H1 (cell line): ENCODE measurements at regions not wholly inside any gene's neighbourhood (a gene's known extent, or its start where the extent isn't known, plus 50 kb on each side); places are given as distances from the start of the nearest gene placed in this dataset.

Source experiments
- CTCF ChIA-PET: fragments of 300-600 bp; sonication (Branson Sonifier 250); formaldehyde crosslinking; loops from one replicate; lab custom pipeline; 2021; ENCODE audit not compliant: partially characterized antibody; lab: Charles Lee
- POLR2A ChIA-PET: fragments of 300-600 bp; sonication (Branson Sonifier 250); formaldehyde crosslinking; loops from one replicate; lab custom pipeline; 2021; ENCODE audit warnings: inconsistent platforms; ENCODE audit not compliant: partially characterized antibody; lab: Charles Lee
- DNase-seq, 2 experiments: peaks; one replicate each; pipeline versions ENCODE4 v3.0.0 to v3.0.0-alpha.2; 2010 to 2022; ENCODE audit warnings: low spot score in 2 of 2, low read depth in 1 of 2, mixed read lengths in 1 of 2
- FAIRE-seq: peaks from 2 replicates; lab custom pipeline; 2011; peaks lifted over from hg19 to GRCh38; lab: Jason Lieb, UNC
- H2AFZ ChIP-seq: 2 replicates; pipeline ENCODE4 v1.8.1; 2012; ENCODE audit warnings: low read length, inconsistent platforms
- H2AK5ac ChIP-seq: 2 replicates; pipeline ENCODE4 v1.6.1; 2013; ENCODE audit warnings: low read depth, low read length
- H2BK120ac ChIP-seq: replicated peaks from 2 replicates; pipeline ENCODE3; 2013; ENCODE audit warnings: low read depth, low read length, inconsistent platforms
- H2BK12ac ChIP-seq: 2 replicates; pipeline ENCODE4 v1.6.1; 2013; ENCODE audit warnings: low read depth, low read length
- H2BK15ac ChIP-seq: 2 replicates; pipeline ENCODE4 v1.6.1; 2013; ENCODE audit warnings: low read length
- H2BK20ac ChIP-seq: 2 replicates; pipeline ENCODE4 v1.6.1; 2013; ENCODE audit warnings: low read length
- H2BK5ac ChIP-seq: 2 replicates; pipeline ENCODE4 v1.6.1; 2013; ENCODE audit warnings: low read depth, low read length
- H3K14ac ChIP-seq: 2 replicates; pipeline ENCODE4 v1.6.1; 2013; ENCODE audit warnings: inconsistent platforms; ENCODE audit not compliant: insufficient read length
- H3K18ac ChIP-seq: 2 replicates; pipeline ENCODE4 v1.6.1; 2013; ENCODE audit warnings: low read length; ENCODE audit errors: extremely low read depth
- H3K23ac ChIP-seq: 2 replicates; pipeline ENCODE4 v1.6.1; 2013; ENCODE audit warnings: inconsistent platforms; ENCODE audit not compliant: insufficient read length
- H3K23me2 ChIP-seq: 2 replicates; pipeline ENCODE4 v1.6.1; 2013; ENCODE audit warnings: low read depth, low read length
- H3K27ac ChIP-seq: 2 replicates; pipeline ENCODE4 v1.6.1; 2011; ENCODE audit warnings: low read depth, low read length, inconsistent platforms
- H3K27me3 ChIP-seq, 4 experiments: replicated peaks in 1 of 4; 1 replicate in 1 of 4; 2 replicates in 3 of 4; pipeline versions ENCODE4 v1.6.1 to v1.8.1; 2011 to 2013; ENCODE audit warnings: low read length in 3 of 4, mild to moderate bottlenecking in 3 of 4, inconsistent platforms in 2 of 4, mixed read lengths in 2 of 4, moderate library complexity in 1 of 4; ENCODE audit not compliant: control insufficient read depth in 3 of 4, insufficient read depth in 3 of 4; ENCODE audit errors: extremely low read depth in 1 of 4
- H3K36me3 ChIP-seq, 4 experiments: 2 replicates each; pipeline versions ENCODE4 v1.6.1 to v1.8.1; 2011 to 2013; ENCODE audit warnings: mild to moderate bottlenecking in 4 of 4, low read length in 3 of 4, moderate library complexity in 2 of 4, control low read depth in 1 of 4, inconsistent platforms in 1 of 4; ENCODE audit not compliant: insufficient read depth in 4 of 4, control insufficient read depth in 2 of 4
- H3K4ac ChIP-seq: replicated peaks from 2 replicates; pipeline ENCODE3; 2013; ENCODE audit warnings: low read length, low read depth, mixed read lengths, inconsistent platforms; ENCODE audit not compliant: insufficient read length
- H3K4me1 ChIP-seq, 4 experiments: replicated peaks in 1 of 4; 1 replicate in 1 of 4; 2 replicates in 3 of 4; pipeline versions ENCODE4 v1.6.1 to v1.8.1; 2011 to 2013; ENCODE audit warnings: low read length in 3 of 4, inconsistent platforms in 2 of 4, mixed read lengths in 1 of 4; ENCODE audit not compliant: insufficient read depth in 4 of 4, control insufficient read depth in 3 of 4
- H3K4me2 ChIP-seq, 2 experiments: 2 replicates each; pipeline versions ENCODE4 v1.6.1 to v1.8.1; 2011 to 2013; ENCODE audit warnings: low read depth in 2 of 2, low read length in 2 of 2, control low read depth in 1 of 2, inconsistent platforms in 1 of 2, mild to moderate bottlenecking in 1 of 2; ENCODE audit not compliant: insufficient read depth in 1 of 2
- H3K4me3 ChIP-seq, 4 experiments: fragments of 200-600, 300-600 bp in 1 of 4; sonication (generic), shearing (Covaris generic), sonication (Bioruptor Twin) in 1 of 4; 2 replicates each; pipeline versions ENCODE4 v1.5.1 to v1.8.1; 2011 to 2016; ENCODE audit warnings: low read length in 4 of 4, low read depth in 3 of 4, control low read depth in 2 of 4, inconsistent platforms in 2 of 4, mild to moderate bottlenecking in 2 of 4, mixed read lengths in 1 of 4, moderate library complexity in 1 of 4; ENCODE audit not compliant: insufficient read depth in 2 of 4; ENCODE audit errors: extremely low read depth in 1 of 4
- H3K56ac ChIP-seq: replicated peaks from 2 replicates; pipeline ENCODE3; 2013; ENCODE audit warnings: low read depth, mild to moderate bottlenecking, mixed read lengths, low read length, inconsistent platforms; ENCODE audit not compliant: insufficient read length
- H3K79me1 ChIP-seq: 2 replicates; pipeline ENCODE4 v1.6.1; 2013; ENCODE audit warnings: low read depth, low read length, control low read depth
- H3K79me2 ChIP-seq, 2 experiments: 2 replicates each; pipeline versions ENCODE4 v1.6.1 to v1.8.1; 2012 to 2013; ENCODE audit warnings: low read length in 2 of 2, mild to moderate bottlenecking in 2 of 2, inconsistent platforms in 1 of 2; ENCODE audit not compliant: insufficient read depth in 2 of 2, control insufficient read depth in 1 of 2
- H3K9ac ChIP-seq, 4 experiments: replicated peaks in 1 of 4; 1 replicate in 1 of 4; 2 replicates in 3 of 4; pipeline versions ENCODE4 v1.6.1 to v1.8.1; 2011 to 2013; ENCODE audit warnings: low read depth in 3 of 4, low read length in 3 of 4, control low read depth in 2 of 4, mild to moderate bottlenecking in 2 of 4, moderate library complexity in 2 of 4, inconsistent platforms in 1 of 4; ENCODE audit errors: extremely low read depth in 1 of 4
- H3K9me3 ChIP-seq, 2 experiments: 2 replicates each; pipeline versions ENCODE4 v1.6.1 to v1.8.1; 2012 to 2013; ENCODE audit warnings: mild to moderate bottlenecking in 2 of 2, moderate library complexity in 2 of 2, control low read depth in 1 of 2, inconsistent platforms in 1 of 2, low read depth in 1 of 2, low read length in 1 of 2, mixed read lengths in 1 of 2; ENCODE audit not compliant: insufficient read depth in 2 of 2
- H4K20me1 ChIP-seq, 2 experiments: replicated peaks in 1 of 2; 2 replicates each; pipeline versions ENCODE3 to v1.8.1; 2011 to 2013; ENCODE audit warnings: inconsistent platforms in 2 of 2, low read length in 2 of 2, mild to moderate bottlenecking in 1 of 2; ENCODE audit not compliant: insufficient read depth in 2 of 2, control insufficient read depth in 1 of 2
- H4K5ac ChIP-seq: 2 replicates; pipeline ENCODE4 v1.6.1; 2013; ENCODE audit warnings: low read length, low read depth, mixed read lengths, inconsistent platforms; ENCODE audit not compliant: insufficient read length
- H4K8ac ChIP-seq: 2 replicates; pipeline ENCODE4 v1.8.0; 2013; ENCODE audit warnings: mild to moderate bottlenecking, moderate library complexity, low read length, inconsistent platforms; ENCODE audit not compliant: insufficient read depth; ENCODE audit errors: extremely low read depth
- H4K91ac ChIP-seq: replicated peaks from 2 replicates; pipeline ENCODE3; 2013; ENCODE audit warnings: low read length, mixed read lengths, inconsistent platforms; ENCODE audit not compliant: insufficient read length
- CTCF ChIP-seq, 3 experiments: IDR thresholded peaks; 1 replicate in 2 of 3; 2 replicates in 1 of 3; pipeline versions ENCODE4 v1.5.1 to v1.6.1; 2011; ENCODE audit warnings: low read length in 3 of 3, mild to moderate bottlenecking in 3 of 3, inconsistent platforms in 2 of 3, low read depth in 1 of 3, moderate library complexity in 1 of 3; ENCODE audit not compliant: insufficient read depth in 1 of 3; ENCODE audit errors: control extremely low read depth in 1 of 3
- FOSL1 ChIP-seq: IDR thresholded peaks from 2 replicates; pipeline ENCODE4 v1.6.1; 2011; ENCODE audit warnings: mild to moderate bottlenecking, low read depth, low read length, moderate library complexity; ENCODE audit not compliant: insufficient read depth
- TAF7 ChIP-seq: optimal IDR thresholded peaks from 2 replicates; pipeline ENCODE3; 2011; ENCODE audit warnings: low read depth, mild to moderate bottlenecking, inconsistent platforms, low read length, moderate library complexity, borderline replicate concordance
- TCF12 ChIP-seq: IDR thresholded peaks from 2 replicates; pipeline ENCODE4 v1.6.1; 2011; ENCODE audit warnings: low read depth, mild to moderate bottlenecking, low read length

GRCh38 chr11:43250309-43250708, 61.5 kb upstream of the API5 start:
- Histone ChIP-seq H3K9ac (no peak overlapping the region), H2BK20ac (no peak overlapping the region), H3K4ac (no peak overlapping the region), H2AK5ac (no peak overlapping the region), H4K8ac (no peak overlapping the region), H2BK12ac (no peak overlapping the region), H3K14ac (no peak overlapping the region), H4K5ac (no peak overlapping the region), H3K18ac (no peak overlapping the region), H2AFZ (no peak overlapping the region), H3K4me2 (no peak overlapping the region), H3K27me3 (no peaks in the 10 kb centered on the region), H2BK120ac (no peak overlapping the region), H3K9me3 (no peaks in the 10 kb centered on the region), H3K23ac (no peak overlapping the region), H3K4me3 (no peak overlapping the region), H3K79me2 (no peaks in the 10 kb centered on the region), H3K56ac (no peak overlapping the region), H3K23me2 (no peaks in the 10 kb centered on the region), H3K79me1 (no peaks in the 10 kb centered on the region), H3K27ac (no peak overlapping the region), H2BK5ac (no peak overlapping the region), H4K20me1 (no peaks in the 10 kb centered on the region), H3K4me1 (no peaks in the 10 kb centered on the region), H2BK15ac (no peak overlapping the region), H4K91ac (no peak overlapping the region), H3K36me3 (no peaks in the 10 kb centered on the region; a peak in 1 of 8 replicates)
- DNase-seq (no peak), FAIRE-seq (no peak)
- ChIA-PET CTCF (interaction anchor here (0.8 to 1.6 kb wide), 2 partner anchors 19 to 28 kb away, joined by 3 read pairs; no protein-coding TSS in a partner anchor), POLR2A (no interaction called here)
- TF ChIP-seq TAF7 (no peak), TCF12 (no peak), FOSL1 (no peak), CTCF (IDR thresholded peaks at IDR 0.05; ENCODE audit: control extremely low read depth in 1 of 3, insufficient read depth in 1 of 3, low read depth in 1 of 3, low read length in 3 of 3) (no peak)
